Liver (tissue), 8 donors: ENCODE measurements at regions not wholly inside any gene's neighbourhood (a gene's known extent, or its start where the extent isn't known, plus 50 kb on each side); places are given as distances from the start of the nearest gene placed in this dataset.

Source experiments
- DNase-seq: peaks from one replicate; pipeline ENCODE4 v3.0.0-alpha.2; 2017; ENCODE audit warnings: low spot score
- H3K27ac ChIP-seq, 2 donors: one replicate each; pipeline ENCODE4 v1.7.0; 2013; ENCODE audit warnings: inconsistent platforms in 2 of 2, low read length in 2 of 2, control low read depth in 1 of 2, low read depth in 1 of 2, mild to moderate bottlenecking in 1 of 2
- H3K27me3 ChIP-seq, 4 donors: one replicate each; pipeline versions ENCODE4 v1.6.1 to v1.7.0; 2013; ENCODE audit warnings: low read length in 3 of 4, inconsistent platforms in 1 of 4, mild to moderate bottlenecking in 1 of 4, moderate library complexity in 1 of 4; ENCODE audit not compliant: control insufficient read depth in 4 of 4, insufficient read depth in 4 of 4
- H3K36me3 ChIP-seq, 4 donors: one replicate each; pipeline versions ENCODE4 v1.6.1 to v1.7.0; 2013; ENCODE audit warnings: low read length in 3 of 4, mild to moderate bottlenecking in 3 of 4, low read depth in 1 of 4, moderate library complexity in 1 of 4; ENCODE audit not compliant: control insufficient read depth in 4 of 4, insufficient read depth in 3 of 4
- H3K4me1 ChIP-seq, 4 donors: one replicate each; pipeline versions ENCODE4 v1.6.1 to v1.7.0; 2013; ENCODE audit warnings: low read length in 3 of 4, mild to moderate bottlenecking in 3 of 4, moderate library complexity in 1 of 4; ENCODE audit not compliant: control insufficient read depth in 4 of 4, insufficient read depth in 4 of 4
- H3K4me3 ChIP-seq, 3 donors: one replicate each; pipeline versions ENCODE4 v1.6.1 to v1.7.0; 2013; ENCODE audit warnings: low read length in 3 of 3, control low read depth in 1 of 3, low read depth in 1 of 3, mild to moderate bottlenecking in 1 of 3
- H3K9ac ChIP-seq, 2 donors: one replicate each; pipeline ENCODE4 v1.7.0; 2013; ENCODE audit warnings: low read length in 2 of 2, mild to moderate bottlenecking in 2 of 2, moderate library complexity in 2 of 2, control low read depth in 1 of 2, low read depth in 1 of 2
- H3K9me3 ChIP-seq, 4 donors: one replicate each; pipeline versions ENCODE4 v1.6.1 to v1.7.0; 2013; ENCODE audit warnings: low read length in 3 of 4; ENCODE audit not compliant: control insufficient read depth in 4 of 4
- CTCF ChIP-seq: fragments of 150-350 bp; IDR thresholded peaks from 2 replicates; pipeline ENCODE4 v1.5.1; 2017; ENCODE audit warnings: improper control_type of control experiment, low read depth, low read length; ENCODE audit not compliant: missing input control
- EGR1 ChIP-seq, 2 donors: IDR thresholded peaks; 2 replicates each; pipeline ENCODE4 v1.6.1; 2016 to 2018; ENCODE audit warnings: antibody characterized with exemption in 2 of 2, low read depth in 2 of 2
- FOXA1 ChIP-seq: IDR thresholded peaks from 2 replicates; pipeline ENCODE4 v1.6.1; 2016; ENCODE audit warnings: antibody characterized with exemption
- FOXA2 ChIP-seq: IDR thresholded peaks from 2 replicates; pipeline ENCODE4 v1.6.1; 2016; ENCODE audit warnings: antibody characterized with exemption
- HNF4A ChIP-seq, 2 donors: conservative IDR thresholded peaks; 2 replicates each; pipeline ENCODE4 v1.6.1; 2016; ENCODE audit warnings: antibody characterized with exemption in 2 of 2, mild to moderate bottlenecking in 2 of 2
- HNF4G ChIP-seq: IDR thresholded peaks from 2 replicates; pipeline ENCODE4 v1.6.1; 2016; ENCODE audit warnings: antibody characterized with exemption
- JUND ChIP-seq, 2 donors: IDR thresholded peaks; 2 replicates each; pipeline ENCODE4 v1.6.1; 2016; ENCODE audit warnings: antibody characterized with exemption in 2 of 2
- MAX ChIP-seq: IDR thresholded peaks from 2 replicates; pipeline ENCODE4 v1.6.1; 2016; ENCODE audit warnings: antibody characterized with exemption
- NR2F2 ChIP-seq: IDR thresholded peaks from 2 replicates; pipeline ENCODE4 v1.6.1; 2016; ENCODE audit warnings: antibody characterized with exemption
- RAD21 ChIP-seq, 2 donors: IDR thresholded peaks; 2 replicates each; pipeline ENCODE4 v1.6.1; 2016; ENCODE audit warnings: antibody characterized with exemption in 2 of 2, mild to moderate bottlenecking in 2 of 2
- REST ChIP-seq: IDR thresholded peaks from 2 replicates; pipeline ENCODE4 v1.6.1; 2016; ENCODE audit warnings: antibody characterized with exemption, mild to moderate bottlenecking
- RXRA ChIP-seq, 2 donors: IDR thresholded peaks; 2 replicates each; pipeline ENCODE4 v1.6.1; 2017 to 2018; ENCODE audit warnings: antibody characterized with exemption in 2 of 2, mild to moderate bottlenecking in 1 of 2
- SP1 ChIP-seq: IDR thresholded peaks from 2 replicates; pipeline ENCODE4 v1.6.1; 2018; ENCODE audit warnings: antibody characterized with exemption, mild to moderate bottlenecking
- TAF1 ChIP-seq: conservative IDR thresholded peaks from 2 replicates; pipeline ENCODE4 v1.6.1; 2016; ENCODE audit warnings: antibody characterized with exemption, mild to moderate bottlenecking
- YY1 ChIP-seq: IDR thresholded peaks from 2 replicates; pipeline ENCODE4 v1.6.1; 2016; ENCODE audit warnings: antibody characterized with exemption, mild to moderate bottlenecking
- ZBTB33 ChIP-seq: IDR thresholded peaks from 2 replicates; pipeline ENCODE4 v1.6.1; 2016; ENCODE audit warnings: antibody characterized with exemption
- WGBS: extraction: QIAGEN DNeasy Blood & Tissue Kit; methylation state at CpG from one replicate; pipeline ENCODE4 v1.1.7; 2013; 5-methylcytosine and 5-hydroxymethylcytosine counted together
- donor health status: healthy.
- donor health status: healthy.
- donor health status: healthy.
- donor health status: healthy.
- donor health status: healthy.

GRCh38 chr4:187302457-187303150 lies 578.9 kb upstream of the FAT1 start:
- DNase-seq, result no peak
- Histone ChIP-seq H3K27me3 (no peaks in the 10 kb centered on the region), H3K4me3 (no peak overlapping the region), H3K27ac (no peak overlapping the region), H3K9ac (no peak overlapping the region), H3K36me3 (no peaks in the 10 kb centered on the region), H3K9me3 (no peaks in the 10 kb centered on the region), H3K4me1 (no peaks in the 10 kb centered on the region)
- TF ChIP-seq HNF4A (conservative IDR thresholded peaks at IDR 0.05) (no peak), FOXA2 (no peak), JUND (IDR thresholded peaks at IDR 0.05) (no peak), ZBTB33 (no peak), REST (no peak), SP1 (no peak), CTCF (no peak), YY1 (no peak)
- 53% methylated on average over 6 of the region's 6 CpGs for WGBS

GRCh38 chr4:187304133-187304532 lies 580.5 kb upstream of the FAT1 start:
- DNase-seq, result no peak
- H3K4me1 ChIP-seq, result no peaks in the 10 kb centered on the region
- no peaks in the 10 kb centered on the region for H3K9me3 ChIP-seq
- TF ChIP-seq HNF4G (no peak), MAX (no peak), RAD21 (IDR thresholded peaks at IDR 0.05) (no peak), SP1 (no peak), EGR1 (IDR thresholded peaks at IDR 0.05; ENCODE audit: low read depth in 2 of 2) (no peak), TAF1 (no peak), NR2F2 (no peak), REST (no peak), FOXA2 (no peak), HNF4A (conservative IDR thresholded peaks at IDR 0.05) (no peak), CTCF (no peak), FOXA1 (no peak), RXRA (IDR thresholded peaks at IDR 0.05) (no peak), JUND (IDR thresholded peaks at IDR 0.05) (no peak), YY1 (no peak)
- H3K4me3 ChIP-seq, result no peak overlapping the region
- no peak overlapping the region for H3K27ac ChIP-seq
- no peak overlapping the region for H3K9ac ChIP-seq
- 80% methylated on average over 10 of the region's 11 CpGs for WGBS
- H3K27me3 ChIP-seq, result no peaks in the 10 kb centered on the region
- no peaks in the 10 kb centered on the region for H3K36me3 ChIP-seq
